PFSK-1 (cell line): ENCODE measurements at regions not wholly inside any gene's neighbourhood (a gene's known extent, or its start where the extent isn't known, plus 50 kb on each side); places are given as distances from the start of the nearest gene placed in this dataset.

Experiments
- FOXP2 ChIP-seq: optimal IDR thresholded peaks from 2 replicates; pipeline ENCODE3; 2011; ENCODE audit warnings: borderline replicate concordance, control low read depth, inconsistent platforms; ENCODE audit not compliant: insufficient read depth; ENCODE audit errors: extremely low read length, extremely low read depth
- POLR2AphosphoS5 ChIP-seq: IDR thresholded peaks from 2 replicates; pipeline ENCODE4 v1.6.1; 2012; ENCODE audit warnings: low read depth, mild to moderate bottlenecking, control low read depth, low read length, moderate library complexity
- TAF1 ChIP-seq: IDR thresholded peaks from 2 replicates; pipeline ENCODE4 v1.6.1; 2012; ENCODE audit warnings: low read length, control low read depth, borderline replicate concordance; ENCODE audit not compliant: insufficient read depth
- TF ChIP-seq, protein P1 (sequence below), 2 experiments: IDR thresholded peaks; 2 replicates each; pipeline versions ENCODE4 v1.6.1 to v1.8.0; 2011 to 2012; ENCODE audit warnings: low read depth in 2 of 2, low read length in 2 of 2, control low read depth in 1 of 2, inconsistent platforms in 1 of 2, mild to moderate bottlenecking in 1 of 2, moderate library complexity in 1 of 2; ENCODE audit not compliant: insufficient read depth in 1 of 2

DNA sequence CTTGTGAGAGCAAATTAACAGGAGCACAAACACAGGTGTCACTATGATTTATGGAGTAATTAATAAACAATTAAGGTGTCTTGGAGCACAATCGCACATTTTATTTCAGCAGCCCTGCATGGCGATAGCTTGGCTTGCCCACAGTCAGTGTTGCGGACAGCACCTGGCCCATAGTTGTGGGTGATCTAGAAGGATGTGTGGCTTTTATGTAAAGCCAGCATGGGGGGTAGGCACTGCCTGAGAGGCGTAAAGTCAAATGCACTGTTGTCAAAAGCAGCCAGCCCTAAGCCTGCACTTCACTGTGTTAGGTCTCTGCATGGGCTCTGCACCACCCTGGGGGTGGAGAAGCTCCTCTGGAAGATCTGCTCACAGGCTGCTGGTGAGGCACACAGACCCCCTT lies 177.4 kb upstream of the PPP2R3A start:
- TF ChIP-seq POLR2AphosphoS5 (no peak), FOXP2 (no peak), TAF1 (no peak)
- TF ChIP-seq, protein P1, sequence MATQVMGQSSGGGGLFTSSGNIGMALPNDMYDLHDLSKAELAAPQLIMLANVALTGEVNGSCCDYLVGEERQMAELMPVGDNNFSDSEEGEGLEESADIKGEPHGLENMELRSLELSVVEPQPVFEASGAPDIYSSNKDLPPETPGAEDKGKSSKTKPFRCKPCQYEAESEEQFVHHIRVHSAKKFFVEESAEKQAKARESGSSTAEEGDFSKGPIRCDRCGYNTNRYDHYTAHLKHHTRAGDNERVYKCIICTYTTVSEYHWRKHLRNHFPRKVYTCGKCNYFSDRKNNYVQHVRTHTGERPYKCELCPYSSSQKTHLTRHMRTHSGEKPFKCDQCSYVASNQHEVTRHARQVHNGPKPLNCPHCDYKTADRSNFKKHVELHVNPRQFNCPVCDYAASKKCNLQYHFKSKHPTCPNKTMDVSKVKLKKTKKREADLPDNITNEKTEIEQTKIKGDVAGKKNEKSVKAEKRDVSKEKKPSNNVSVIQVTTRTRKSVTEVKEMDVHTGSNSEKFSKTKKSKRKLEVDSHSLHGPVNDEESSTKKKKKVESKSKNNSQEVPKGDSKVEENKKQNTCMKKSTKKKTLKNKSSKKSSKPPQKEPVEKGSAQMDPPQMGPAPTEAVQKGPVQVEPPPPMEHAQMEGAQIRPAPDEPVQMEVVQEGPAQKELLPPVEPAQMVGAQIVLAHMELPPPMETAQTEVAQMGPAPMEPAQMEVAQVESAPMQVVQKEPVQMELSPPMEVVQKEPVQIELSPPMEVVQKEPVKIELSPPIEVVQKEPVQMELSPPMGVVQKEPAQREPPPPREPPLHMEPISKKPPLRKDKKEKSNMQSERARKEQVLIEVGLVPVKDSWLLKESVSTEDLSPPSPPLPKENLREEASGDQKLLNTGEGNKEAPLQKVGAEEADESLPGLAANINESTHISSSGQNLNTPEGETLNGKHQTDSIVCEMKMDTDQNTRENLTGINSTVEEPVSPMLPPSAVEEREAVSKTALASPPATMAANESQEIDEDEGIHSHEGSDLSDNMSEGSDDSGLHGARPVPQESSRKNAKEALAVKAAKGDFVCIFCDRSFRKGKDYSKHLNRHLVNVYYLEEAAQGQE (IDR thresholded peaks at IDR 0.05; ENCODE audit: insufficient read depth in 1 of 2, low read depth in 2 of 2, low read length in 2 of 2) = no peak
